ENCODE measurements at regions not wholly inside any gene's neighbourhood (a gene's known extent, or its start where the extent isn't known, plus 50 kb on each side); places are given as distances from the start of the nearest gene placed in this dataset.

- peak; percentile 46; the same call in 1 of the 2 replicates for TF ChIP-seq DR1 (CRISPR knock-in tag; IDR thresholded peaks at IDR 0.05)
- TF ChIP-seq ATF1 (CRISPR knock-in tag; IDR thresholded peaks at IDR 0.05) = peak; percentile 89
- TF ChIP-seq POLR2AphosphoS5 (IDR thresholded peaks at IDR 0.05; ENCODE audit: low read depth, low read length) = peak; percentile 44; the same call in 1 of the 2 replicates
- TF ChIP-seq GFI1 (CRISPR knock-in tag; IDR thresholded peaks at IDR 0.05; ENCODE audit: borderline replicate concordance) = peak; percentile 23; the same call in 1 of the 2 replicates
- peak; percentile 27 for TF ChIP-seq ZNF331 (CRISPR knock-in tag; IDR thresholded peaks at IDR 0.05)
- 0 out of 2 replicates have a peak, but pooled peaks have one; percentile 23 for TF ChIP-seq ZBED4 (CRISPR knock-in tag; IDR thresholded peaks at IDR 0.05; ENCODE audit: borderline replicate concordance)
- peak; percentile 92 for TF ChIP-seq DRAP1 (CRISPR knock-in tag; IDR thresholded peaks at IDR 0.05)
- TF ChIP-seq ZNF792 (CRISPR knock-in tag; IDR thresholded peaks at IDR 0.05) = 0 out of 2 replicates have a peak, but pooled peaks have one; percentile 4
- TF ChIP-seq ZNF10 (CRISPR knock-in tag; IDR thresholded peaks at IDR 0.05; ENCODE audit: borderline replicate concordance, low read depth) = peak; percentile 91; the same call in 1 of the 2 replicates
- TF ChIP-seq REPIN1 (CRISPR knock-in tag; IDR thresholded peaks at IDR 0.05; ENCODE audit: borderline replicate concordance, low read depth) = peak; percentile 32
- 0 out of 2 replicates have a peak, but pooled peaks have one; percentile 13 for TF ChIP-seq ZNF160 (CRISPR knock-in tag; IDR thresholded peaks at IDR 0.05)
- TF ChIP-seq HMGXB3 (CRISPR knock-in tag; IDR thresholded peaks at IDR 0.05; ENCODE audit: borderline replicate concordance) = peak; percentile 99
- peak; percentile 83 for TF ChIP-seq SAP130 (CRISPR knock-in tag; IDR thresholded peaks at IDR 0.05; ENCODE audit: low read depth)
- peak; percentile 56 for TF ChIP-seq MXD1 (CRISPR knock-in tag; IDR thresholded peaks at IDR 0.05)
- TF ChIP-seq STAT6 (CRISPR knock-in tag; IDR thresholded peaks at IDR 0.05; ENCODE audit: borderline replicate concordance) = peak; percentile 70; the same call in 1 of the 2 replicates
- peak; percentile 65 for TF ChIP-seq MED1 (CRISPR knock-in tag; IDR thresholded peaks at IDR 0.05)
Measured at GRCh38 chr6:27807441-27808241, 104.6 kb downstream of the OR2B2 start (continued).

All from HepG2 (cell line).